ENCODE measurements at regions not wholly inside any gene's neighbourhood (a gene's known extent, or its start where the extent isn't known, plus 50 kb on each side); places are given as distances from the start of the nearest gene placed in this dataset.
"Not testable (repeated sequence)": the region's sequence is repeated elsewhere in the genome, so short reads cannot be mapped to it uniquely, and the experiment has no call there.

DNA sequence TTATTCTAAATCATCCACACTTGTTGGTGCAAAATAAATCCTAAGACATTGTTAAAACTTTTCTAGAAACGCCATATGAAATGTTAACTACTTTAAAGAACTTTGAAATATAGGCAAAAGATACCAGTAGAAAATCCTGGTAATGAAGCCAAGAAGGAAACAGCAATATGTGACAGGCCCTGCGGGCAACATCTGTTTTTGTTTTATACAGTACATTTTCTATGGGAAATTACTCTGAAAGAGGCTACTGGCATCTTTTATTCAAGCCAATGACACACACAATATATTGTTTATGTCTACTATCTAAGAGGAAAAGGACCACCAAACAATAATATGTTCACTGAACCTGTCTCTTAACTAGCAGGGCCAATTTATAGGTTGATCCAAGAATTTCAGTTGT is 829.7 kb downstream of the PCDH17 start:
- no peak for TF ChIP-seq JUND (IDR thresholded peaks at IDR 0.05; ENCODE audit: low read depth)
- DNase-seq (ENCODE audit: low read depth in 1 of 2, low spot score in 1 of 2), result no peak
- in situ Hi-C loops (cut with HindIII; ENCODE audit: low pct_unique_long_range_greater_than_20kb, low sequenced_read_pairs), result no loop called here

DNA sequence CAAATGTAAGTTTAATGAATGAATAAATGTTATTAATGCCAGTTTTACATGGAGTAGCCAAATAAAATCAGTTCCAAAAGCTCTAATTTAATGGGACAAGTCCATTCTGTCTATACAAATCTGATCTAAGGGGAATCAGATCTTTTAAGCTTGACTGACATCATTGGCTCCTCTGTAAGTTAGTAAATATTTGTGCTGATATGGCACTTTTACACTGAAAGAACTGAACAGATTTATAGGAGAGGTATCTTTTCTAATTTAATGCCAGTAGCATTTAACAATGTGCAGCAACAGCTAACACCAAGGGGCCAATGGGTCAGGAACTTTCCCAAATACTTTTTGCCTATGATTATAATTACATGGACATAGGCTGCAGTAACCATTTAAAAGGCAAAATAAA is 832.3 kb downstream of the PCDH17 start:
- in situ Hi-C loops (cut with HindIII; ENCODE audit: low pct_unique_long_range_greater_than_20kb, low sequenced_read_pairs), result no loop called here
- DNase-seq (ENCODE audit: low read depth in 1 of 2, low spot score in 1 of 2), result no peak
- TF ChIP-seq JUND (IDR thresholded peaks at IDR 0.05; ENCODE audit: low read depth), result no peak

DNA sequence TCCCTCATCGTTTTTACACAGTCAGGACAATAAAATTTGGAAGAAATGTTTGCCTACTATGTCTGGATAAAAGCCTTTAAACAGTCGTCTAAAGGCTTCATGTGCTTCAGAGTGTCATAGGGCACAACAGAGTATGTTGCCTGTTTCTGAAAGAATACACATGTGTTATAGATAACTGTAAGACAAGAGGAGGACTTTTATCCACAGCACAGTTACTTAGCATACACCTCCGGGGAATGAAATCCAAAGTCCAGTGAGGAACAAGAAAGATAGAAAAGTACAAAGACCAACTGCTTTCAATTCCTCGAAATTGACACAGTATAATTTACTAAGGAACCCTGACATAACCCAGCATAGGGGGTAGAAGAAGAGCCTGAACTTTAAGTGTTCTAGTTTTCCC is 835.6 kb downstream of the PCDH17 start:
- in situ Hi-C loops (cut with HindIII; ENCODE audit: low pct_unique_long_range_greater_than_20kb, low sequenced_read_pairs), result no loop called here
- TF ChIP-seq JUND (IDR thresholded peaks at IDR 0.05; ENCODE audit: low read depth), result no peak
- DNase-seq (ENCODE audit: low read depth in 1 of 2, low spot score in 1 of 2), result no peak

DNA sequence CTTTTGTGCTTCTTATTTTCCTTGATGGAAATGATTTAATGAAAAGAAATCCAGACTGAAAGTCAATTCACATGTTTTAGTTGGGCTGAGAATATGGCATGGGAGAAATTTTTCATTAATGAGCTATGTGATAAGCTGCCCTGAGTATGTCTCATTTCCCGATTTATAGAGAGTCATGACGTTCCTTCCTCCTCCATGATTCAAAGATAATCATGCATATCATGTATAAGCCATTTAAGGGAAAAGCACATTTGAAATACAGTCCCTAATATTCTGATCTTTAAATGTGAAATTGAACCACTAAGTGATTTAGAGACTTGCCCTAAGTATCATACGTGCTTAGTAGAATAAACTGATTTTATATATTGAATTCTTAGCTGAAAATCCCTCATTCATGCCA is 840.9 kb downstream of the PCDH17 start:
- DNase-seq (ENCODE audit: low read depth in 1 of 2, low spot score in 1 of 2), result no peak
- no peak for TF ChIP-seq JUND (IDR thresholded peaks at IDR 0.05; ENCODE audit: low read depth)
- in situ Hi-C loops (cut with HindIII; ENCODE audit: low pct_unique_long_range_greater_than_20kb, low sequenced_read_pairs), result no loop called here

DNA sequence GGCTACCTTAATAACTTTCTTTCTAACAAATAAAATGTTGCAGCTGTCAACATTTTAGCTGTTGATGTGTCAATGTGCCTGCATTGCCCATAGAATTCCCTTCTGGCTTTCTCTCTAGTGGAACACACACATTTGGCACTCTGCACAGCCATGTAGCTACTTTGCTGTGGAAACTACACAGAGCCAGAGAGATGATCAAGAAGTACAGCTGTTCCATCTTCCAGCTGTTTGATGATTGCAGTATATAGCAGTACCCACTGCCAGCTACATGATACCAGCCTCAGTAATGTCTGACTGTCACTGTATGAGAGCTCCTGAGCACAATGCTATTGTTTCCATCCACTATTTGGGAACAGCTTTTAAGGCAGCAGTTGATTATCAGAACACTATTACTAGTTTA is 843.0 kb downstream of the PCDH17 start:
- DNase-seq (ENCODE audit: low read depth in 1 of 2, low spot score in 1 of 2), result no peak
- in situ Hi-C loops (cut with HindIII; ENCODE audit: low pct_unique_long_range_greater_than_20kb, low sequenced_read_pairs), result no loop called here
- TF ChIP-seq JUND (IDR thresholded peaks at IDR 0.05; ENCODE audit: low read depth), result no peak

DNA sequence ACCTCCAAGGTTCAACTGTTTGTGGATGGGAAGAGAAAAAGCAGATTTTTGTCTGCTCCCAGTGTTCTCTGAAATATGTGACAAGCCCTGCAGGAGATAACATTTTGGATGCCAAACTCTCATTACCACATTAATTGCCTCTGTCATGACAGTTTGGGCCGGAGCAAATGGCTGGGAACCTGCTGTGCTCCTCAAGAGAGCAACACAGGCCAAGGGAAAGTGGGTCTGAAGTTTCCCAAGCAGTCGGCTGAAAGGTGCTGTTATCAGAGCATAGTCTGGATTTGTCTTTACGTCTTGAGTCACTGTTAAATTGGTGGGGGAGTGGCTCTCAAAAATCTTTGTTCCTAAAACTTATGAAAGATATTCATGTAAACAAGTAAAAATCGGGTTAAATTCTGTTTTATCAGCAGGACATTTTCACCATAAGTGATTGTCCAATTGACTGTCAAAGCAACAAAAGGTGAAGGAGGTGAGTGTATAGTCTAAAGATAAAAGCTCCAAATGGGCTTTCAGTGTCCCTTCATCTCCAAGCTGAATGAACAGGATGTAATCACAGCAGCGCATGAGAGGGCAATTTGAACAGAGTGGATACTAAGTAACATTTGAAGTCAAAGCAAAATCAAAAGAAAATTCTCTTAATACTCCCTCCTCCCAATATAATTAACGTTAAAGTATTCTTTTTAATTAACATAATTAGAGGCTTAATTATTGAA is 844.8 kb downstream of the PCDH17 start:
- in situ Hi-C loops (cut with HindIII; ENCODE audit: low pct_unique_long_range_greater_than_20kb, low sequenced_read_pairs), result no loop called here
- TF ChIP-seq JUND (IDR thresholded peaks at IDR 0.05; ENCODE audit: low read depth), result no peak
- DNase-seq (ENCODE audit: low read depth in 1 of 2, low spot score in 1 of 2), result no peak

DNA sequence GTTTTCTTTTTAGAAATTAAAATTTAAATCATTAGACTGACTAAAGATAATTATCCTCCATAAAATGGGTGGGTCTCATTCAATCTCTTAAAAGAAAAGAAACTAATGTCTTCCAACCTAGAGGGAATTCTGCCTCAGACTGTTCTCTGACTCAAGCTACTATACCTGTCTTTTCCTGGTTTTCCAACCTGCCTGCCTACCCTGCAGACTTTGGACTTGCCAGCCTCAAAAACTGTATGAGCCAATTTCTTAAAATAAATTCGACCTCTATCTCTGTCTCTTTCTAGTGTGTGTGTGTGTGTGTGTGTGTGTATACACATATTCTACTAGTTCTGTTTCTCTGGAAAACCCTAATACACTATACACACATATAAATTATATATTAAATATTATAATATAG is 847.3 kb downstream of the PCDH17 start:
- in situ Hi-C loops (cut with HindIII; ENCODE audit: low pct_unique_long_range_greater_than_20kb, low sequenced_read_pairs), result no loop called here
- DNase-seq (ENCODE audit: low read depth in 1 of 2, low spot score in 1 of 2), result no peak
- no peak for TF ChIP-seq JUND (IDR thresholded peaks at IDR 0.05; ENCODE audit: low read depth)

DNA sequence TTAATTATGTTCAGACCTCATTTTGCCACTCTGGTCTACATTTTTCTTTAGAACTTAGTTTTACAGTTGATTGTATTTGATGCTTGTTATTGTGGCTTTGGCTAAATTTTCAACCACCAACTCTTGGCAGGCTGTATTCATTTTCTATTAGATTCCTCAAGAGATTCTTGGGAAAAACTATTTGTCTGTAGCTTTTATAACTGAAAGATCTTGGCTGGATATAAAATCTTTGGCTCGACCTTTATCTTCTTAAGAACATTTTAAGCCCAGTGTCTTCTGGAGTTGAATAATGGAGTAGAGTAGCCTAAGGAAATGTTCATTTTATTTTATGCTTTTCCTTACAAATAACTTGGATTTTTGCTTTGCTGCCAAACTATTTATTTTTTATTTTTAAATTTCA is 848.5 kb downstream of the PCDH17 start:
- DNase-seq (ENCODE audit: low read depth in 1 of 2, low spot score in 1 of 2), result no peak
- in situ Hi-C loops (cut with HindIII; ENCODE audit: low pct_unique_long_range_greater_than_20kb, low sequenced_read_pairs), result no loop called here
- no peak for TF ChIP-seq JUND (IDR thresholded peaks at IDR 0.05; ENCODE audit: low read depth)

DNA sequence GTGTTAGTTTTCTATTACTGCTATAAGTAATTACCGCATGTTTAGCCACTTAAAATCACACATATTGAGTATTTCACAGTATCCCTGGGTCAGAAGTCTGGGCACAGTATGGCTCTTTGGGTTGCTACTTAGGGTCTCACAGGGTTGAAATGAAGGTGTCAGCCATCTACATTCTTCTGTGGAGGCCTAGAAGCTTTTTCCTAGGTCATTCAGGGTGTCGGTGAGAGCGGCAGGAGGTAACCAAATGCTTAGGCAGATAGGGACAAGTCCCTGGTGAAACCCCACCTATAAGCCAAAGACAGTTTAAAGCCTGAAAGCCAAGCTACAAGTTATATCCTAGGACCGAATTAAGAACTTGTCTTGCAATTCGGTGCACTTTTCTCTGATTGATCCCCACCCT is 856.7 kb downstream of the PCDH17 start:
- no peak for DNase-seq (ENCODE audit: low read depth in 1 of 2, low spot score in 1 of 2)
- in situ Hi-C loops (cut with HindIII; ENCODE audit: low pct_unique_long_range_greater_than_20kb, low sequenced_read_pairs), result no loop called here
- TF ChIP-seq JUND (IDR thresholded peaks at IDR 0.05; ENCODE audit: low read depth), result no peak

DNA sequence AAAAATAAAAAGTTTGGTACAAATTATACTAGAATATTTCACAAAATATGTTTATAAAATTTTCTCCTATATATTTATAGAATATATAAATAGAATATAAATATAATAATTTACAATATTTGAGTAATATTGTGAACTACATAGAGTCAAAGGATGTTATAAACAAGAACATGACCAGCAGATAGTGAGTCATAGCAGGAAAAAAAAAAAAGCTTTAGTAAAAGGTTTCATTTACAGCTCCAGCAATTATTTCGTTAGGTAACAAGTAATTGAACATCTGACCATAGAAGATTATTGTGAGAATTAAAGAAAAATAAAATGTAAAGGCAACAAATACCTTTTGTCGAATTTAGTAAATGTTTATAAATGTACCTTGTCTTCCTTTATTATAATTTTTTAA is 864.1 kb downstream of the PCDH17 start:
- in situ Hi-C loops (cut with HindIII; ENCODE audit: low pct_unique_long_range_greater_than_20kb, low sequenced_read_pairs), result no loop called here
- no peak for DNase-seq (ENCODE audit: low read depth in 1 of 2, low spot score in 1 of 2)

DNA sequence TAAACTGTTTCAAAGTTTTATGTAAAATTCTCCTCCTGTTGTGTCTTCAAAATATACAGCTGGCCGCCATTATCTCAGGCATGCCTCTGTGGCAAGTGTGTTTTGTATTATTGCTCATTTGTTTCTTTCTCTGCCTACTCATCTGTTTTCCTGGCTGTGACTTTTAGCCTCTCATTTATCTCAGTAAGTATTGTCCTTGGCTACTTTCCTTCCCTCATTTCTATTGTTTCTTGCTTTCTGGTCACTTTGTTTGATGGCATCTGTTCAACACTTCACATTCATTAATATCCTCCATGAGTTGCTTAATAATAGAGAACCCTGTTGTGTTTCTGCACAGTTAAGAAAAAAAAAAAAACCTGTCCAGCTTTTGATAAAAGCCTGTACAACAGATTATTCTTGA is 869.4 kb downstream of the PCDH17 start:
- TF ChIP-seq JUND (IDR thresholded peaks at IDR 0.05; ENCODE audit: low read depth), result no peak
- in situ Hi-C loops (cut with HindIII; ENCODE audit: low pct_unique_long_range_greater_than_20kb, low sequenced_read_pairs), result no loop called here
- DNase-seq (ENCODE audit: low read depth in 1 of 2, low spot score in 1 of 2), result no peak

More for the DNA sequence above, 864.1 kb downstream of the PCDH17 start:
- no peak for TF ChIP-seq JUND (IDR thresholded peaks at IDR 0.05; ENCODE audit: low read depth)

DNA sequence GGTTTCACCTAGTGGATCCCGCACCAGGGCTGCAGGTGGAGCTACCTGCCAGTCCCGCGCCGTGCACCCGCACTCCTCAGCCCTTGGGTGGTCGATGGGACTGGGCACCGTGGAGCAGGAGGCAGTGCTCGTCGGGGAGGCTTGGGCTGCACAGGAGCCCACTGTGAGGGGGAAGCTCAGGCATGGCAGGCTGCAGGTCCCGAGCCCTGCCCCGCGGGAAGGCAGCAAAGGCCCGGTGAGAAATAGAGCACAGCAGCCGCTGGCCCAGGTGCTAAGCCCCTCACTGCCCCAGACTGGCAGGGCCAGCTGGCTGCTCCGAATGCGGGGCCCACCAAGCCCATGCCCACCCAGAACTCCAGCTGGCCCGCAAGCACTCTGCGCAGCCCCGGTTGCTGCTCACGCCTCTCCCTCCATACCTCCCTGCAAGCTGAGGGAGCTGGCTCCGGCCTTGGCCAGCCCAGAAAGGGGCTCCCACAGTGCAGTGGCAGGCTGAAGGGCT is 872.7 kb downstream of the PCDH17 start:
- in situ Hi-C loops (cut with HindIII; ENCODE audit: low pct_unique_long_range_greater_than_20kb, low sequenced_read_pairs); DNase-seq (ENCODE audit: low read depth in 1 of 2, low spot score in 1 of 2): not testable (repeated sequence)

DNA sequence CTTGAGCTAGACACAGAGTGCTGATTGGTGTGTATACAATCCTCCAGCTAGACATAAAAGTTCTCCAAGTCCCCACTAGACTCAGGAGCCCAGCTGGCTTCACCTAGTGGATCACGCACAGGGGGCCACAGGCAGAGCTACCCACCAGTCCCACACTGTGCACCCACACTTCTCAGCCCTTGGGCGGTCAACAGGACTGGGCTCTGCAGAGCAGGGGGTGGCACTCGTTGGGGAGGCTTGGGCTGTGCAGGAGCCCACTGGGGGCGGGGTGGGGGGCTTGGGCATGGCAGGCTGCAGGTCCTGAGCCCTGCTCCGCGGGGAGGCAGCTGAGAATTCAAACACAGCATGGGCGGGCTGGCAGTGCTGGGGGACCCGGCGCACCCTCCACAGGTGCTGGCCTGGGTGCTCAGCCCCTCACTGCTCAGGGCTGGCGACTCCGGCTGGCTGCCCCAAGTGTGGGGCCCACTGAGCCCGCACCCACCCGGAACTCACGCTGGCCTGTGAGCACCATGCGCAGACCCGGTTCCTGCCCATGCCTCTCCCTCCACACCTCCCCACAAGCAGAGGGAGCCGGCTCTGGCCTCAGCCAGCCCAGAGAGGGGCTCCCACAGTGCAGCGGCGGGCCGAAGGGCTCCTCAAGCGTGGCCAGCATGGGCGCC is 873.8 kb downstream of the PCDH17 start:
- DNase-seq (ENCODE audit: low read depth in 1 of 2, low spot score in 1 of 2); in situ Hi-C loops (cut with HindIII; ENCODE audit: low pct_unique_long_range_greater_than_20kb, low sequenced_read_pairs): not testable (repeated sequence)

DNA sequence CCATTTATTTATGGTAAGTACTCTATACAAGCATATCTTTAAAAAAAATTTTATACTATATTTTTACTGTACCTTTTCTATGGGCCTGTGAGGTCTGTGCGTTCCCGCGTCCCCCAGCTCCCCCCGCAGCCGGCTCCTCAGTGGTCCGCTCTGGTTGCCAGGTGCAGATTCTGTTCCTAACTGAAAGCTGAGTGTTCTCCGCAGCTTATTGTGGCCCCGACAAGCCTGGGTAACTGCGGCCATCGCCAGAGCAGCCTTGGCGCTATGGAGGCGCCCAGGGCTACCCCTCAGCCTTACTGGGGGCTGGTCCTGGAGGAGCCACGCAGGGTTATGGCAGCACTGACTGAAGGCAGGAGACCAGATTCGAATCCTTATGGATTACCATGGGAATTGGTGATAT is 896.8 kb downstream of the PCDH17 start:
- in situ Hi-C loops (cut with HindIII; ENCODE audit: low pct_unique_long_range_greater_than_20kb, low sequenced_read_pairs), result no loop called here
- no peak for DNase-seq (ENCODE audit: low read depth in 1 of 2, low spot score in 1 of 2)
- no peak for TF ChIP-seq JUND (IDR thresholded peaks at IDR 0.05; ENCODE audit: low read depth)

Measured in T47D (cell line).